B cell (primary cell): ENCODE measurements at regions not wholly inside any gene's neighbourhood (a gene's known extent, or its start where the extent isn't known, plus 50 kb on each side); places are given as distances from the start of the nearest gene placed in this dataset.

Source experiments
- ATAC-seq: fragments of 200-7000 bp; cut with Tn5 transposase; one replicate; pipeline ENCODE4 v1.10.0; 2021; ENCODE audit warnings: low read depth, mild to moderate bottlenecking, moderate number of reproducible peaks, moderate library complexity
- CTCF ChIA-PET: fragments of 350-600 bp; sonication (Branson Sonifier 250); formaldehyde crosslinking; loops from one replicate; lab custom pipeline; 2021; ENCODE audit warnings: antibody characterized with exemption, inconsistent platforms; lab: Charles Lee
- POLR2A ChIA-PET: fragments of 350-600 bp; sonication (Branson Sonifier 250); formaldehyde crosslinking; loops from one replicate; lab custom pipeline; 2021; ENCODE audit warnings: antibody characterized with exemption; lab: Charles Lee
- DNase-seq: peaks from one replicate; pipeline ENCODE4 v3.0.0; 2013
- H2AFZ ChIP-seq: 2 replicates; pipeline ENCODE4 v1.6.1; 2012; ENCODE audit warnings: mild to moderate bottlenecking, low read depth, low read length; ENCODE audit not compliant: insufficient read depth, poor library complexity, severe bottlenecking
- H3K27ac ChIP-seq, 2 donors: 1 replicate in 1 of 2; 2 replicates in 1 of 2; pipeline ENCODE4 v1.5.1; 2012 to 2013; ENCODE audit warnings: low read length in 2 of 2, mild to moderate bottlenecking in 2 of 2, moderate library complexity in 1 of 2
- H3K27me3 ChIP-seq, 4 experiments: fragments of 200-600 bp in 1 of 4; sonication (generic) in 1 of 4; replicated peaks in 1 of 4; 1 replicate in 2 of 4; 2 replicates in 2 of 4; pipeline versions ENCODE4 v1.6.1 to v1.7.0; 2013 to 2016; ENCODE audit warnings: low read length in 3 of 4, mild to moderate bottlenecking in 2 of 4, mixed read lengths in 1 of 4, moderate library complexity in 1 of 4; ENCODE audit not compliant: insufficient read depth in 4 of 4, control insufficient read depth in 3 of 4; ENCODE audit errors: control extremely low read depth in 1 of 4
- H3K36me3 ChIP-seq, 2 experiments: replicated peaks in 1 of 2; 1 replicate in 1 of 2; 2 replicates in 1 of 2; pipeline versions ENCODE4 v1.6.1 to v1.7.1; 2013; ENCODE audit warnings: low read length in 1 of 2; ENCODE audit not compliant: insufficient read depth in 2 of 2, control insufficient read depth in 1 of 2; ENCODE audit errors: control extremely low read depth in 1 of 2, extremely low read depth in 1 of 2
- H3K4me1 ChIP-seq, 2 donors: fragments of 200-600 bp in 1 of 2; sonication (generic) in 1 of 2; 1 replicate in 1 of 2; 2 replicates in 1 of 2; pipeline versions ENCODE4 v1.5.1 to v1.6.1; 2013 to 2017; ENCODE audit warnings: low read length in 2 of 2; ENCODE audit not compliant: control insufficient read depth in 2 of 2, insufficient read depth in 2 of 2
- H3K4me2 ChIP-seq: replicated peaks from 2 replicates; pipeline ENCODE3; 2012; ENCODE audit warnings: mild to moderate bottlenecking, low read depth, low read length; ENCODE audit not compliant: poor library complexity, severe bottlenecking
- H3K4me3 ChIP-seq, 5 experiments: fragments of 200-600 bp in 1 of 5; sonication (generic) in 1 of 5; 1 replicate in 3 of 5; 2 replicates in 2 of 5; pipeline versions ENCODE4 v1.5.1 to v1.7.0; 2011 to 2016; ENCODE audit warnings: low read length in 4 of 5, mild to moderate bottlenecking in 4 of 5, low read depth in 2 of 5, control low read depth in 1 of 5, moderate library complexity in 1 of 5; ENCODE audit not compliant: insufficient read depth in 1 of 5; ENCODE audit errors: control extremely low read depth in 1 of 5, extremely low read depth in 1 of 5
- H3K79me2 ChIP-seq: fragments of 200-600 bp; sonication (generic); one replicate; pipeline ENCODE4 v1.6.0; 2016; ENCODE audit warnings: low read length; ENCODE audit not compliant: control insufficient read depth, insufficient read depth
- H3K9ac ChIP-seq: fragments of 200-600 bp; sonication (generic); 2 replicates; pipeline ENCODE4 v1.6.1; 2017; ENCODE audit warnings: mild to moderate bottlenecking, low read length, moderate library complexity
- H3K9me3 ChIP-seq, 3 donors: one replicate each; pipeline versions ENCODE4 v1.6.1 to v1.7.1; 2013; ENCODE audit warnings: low read length in 2 of 3; ENCODE audit not compliant: control insufficient read depth in 2 of 3, insufficient read depth in 1 of 3; ENCODE audit errors: control extremely low read depth in 1 of 3
- H4K20me1 ChIP-seq: 2 replicates; pipeline ENCODE4 v1.6.0; 2012; ENCODE audit warnings: mild to moderate bottlenecking, low read length; ENCODE audit not compliant: insufficient read depth, control insufficient read depth, poor library complexity, severe bottlenecking
- H3K27ac Mint-ChIP-seq: one replicate; pipeline ENCODE4 v1.8.0; 2021; ENCODE audit warnings: mixed read lengths
- H3K27me3 Mint-ChIP-seq: one replicate; pipeline ENCODE4 v1.8.0; 2021; ENCODE audit warnings: mixed read lengths
- H3K4me1 Mint-ChIP-seq: one replicate; pipeline ENCODE4 v1.8.0; 2021; ENCODE audit warnings: mixed read lengths
- H3K4me3 Mint-ChIP-seq: one replicate; pipeline ENCODE4 v1.8.0; 2021; ENCODE audit warnings: mixed read lengths
- H3K9me3 Mint-ChIP-seq: one replicate; pipeline ENCODE4 v1.8.0; 2022; ENCODE audit warnings: mixed read lengths; ENCODE audit not compliant: insufficient read depth
- EZH2 ChIP-seq: IDR thresholded peaks from 2 replicates; pipeline ENCODE4 v1.6.1; 2012; ENCODE audit warnings: borderline replicate concordance, low read depth, mild to moderate bottlenecking, moderate library complexity, low read length; ENCODE audit not compliant: insufficient read depth, poor library complexity, severe bottlenecking
- WGBS: methylation state at CpG from one replicate; pipeline ENCODE4 v1.1.5; 2013; ENCODE audit warnings: missing lambda C conversion rate; ENCODE audit not compliant: insufficient coverage; 5-methylcytosine and 5-hydroxymethylcytosine counted together
- intact Hi-C: fragments of 100-400 bp; cut with micrococcal nuclease; formaldehyde crosslinking; loops from one replicate; pipeline ENCODE4 v1.10.0; 2022
- TF ChIP-seq, protein P1 (sequence below): fragments of 200-600 bp; IDR thresholded peaks from one replicate; pipeline ENCODE4 v1.8.0; 2022; ENCODE audit warnings: antibody characterized with exemption, mild to moderate bottlenecking

DNA sequence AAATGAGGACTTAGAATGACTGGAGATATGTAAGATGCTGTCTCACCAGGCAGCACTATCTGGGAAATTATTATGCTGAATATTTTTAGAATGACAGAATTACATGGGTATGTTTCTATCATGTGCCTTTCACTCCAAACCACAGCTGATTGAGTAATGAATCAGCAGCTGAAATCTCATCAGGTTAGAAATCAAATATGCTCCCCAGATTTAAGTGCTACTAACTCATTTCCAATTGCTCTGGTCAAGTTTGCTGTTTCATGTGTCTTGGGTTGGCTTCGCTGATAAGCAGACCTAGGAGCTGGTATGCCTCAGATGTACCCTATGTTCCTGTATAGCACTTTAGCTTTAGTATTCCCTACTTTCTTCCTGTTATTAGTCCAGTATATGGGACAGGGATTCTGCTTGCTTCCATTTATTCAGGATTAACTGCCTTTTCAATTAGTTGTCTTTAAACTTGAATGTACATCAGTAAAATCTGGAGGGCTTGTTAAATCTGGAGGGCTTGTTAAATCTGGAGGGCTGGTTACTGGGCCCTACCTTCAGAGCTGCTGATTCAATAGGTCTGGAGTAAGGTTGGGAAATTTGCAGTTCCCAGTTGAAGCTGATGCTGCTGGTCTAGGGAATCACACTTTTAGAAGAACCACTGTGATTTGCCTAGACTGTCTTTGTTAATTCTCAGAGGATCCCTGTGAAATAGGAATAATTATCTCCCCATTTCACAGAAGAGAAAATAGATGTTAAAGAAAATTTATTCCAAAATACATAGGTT is 172.9 kb downstream of the DKK1 start:
- Mint-ChIP-seq H3K27me3 (no peaks in the 10 kb centered on the region), H3K27ac (no peak overlapping the region), H3K4me1 (peaks cover 10% of the 10 kb centered on the region), H3K4me3 (no peak overlapping the region), H3K9me3 (no peaks in the 10 kb centered on the region)
- Histone ChIP-seq H3K9me3 (no peaks in the 10 kb centered on the region), H4K20me1 (no peaks in the 10 kb centered on the region), H2AFZ (no peak overlapping the region), H3K27me3 (no peaks in the 10 kb centered on the region), H3K4me1 (peaks cover 0 to 5% of the 10 kb centered on the region in 2 donors), H3K36me3 (no peaks in the 10 kb centered on the region), H3K27ac (no peak overlapping the region), H3K9ac (no peak overlapping the region), H3K4me2 (no peak overlapping the region), H3K79me2 (no peaks in the 10 kb centered on the region), H3K4me3 (no peak overlapping the region)
- TF ChIP-seq, protein P1, sequence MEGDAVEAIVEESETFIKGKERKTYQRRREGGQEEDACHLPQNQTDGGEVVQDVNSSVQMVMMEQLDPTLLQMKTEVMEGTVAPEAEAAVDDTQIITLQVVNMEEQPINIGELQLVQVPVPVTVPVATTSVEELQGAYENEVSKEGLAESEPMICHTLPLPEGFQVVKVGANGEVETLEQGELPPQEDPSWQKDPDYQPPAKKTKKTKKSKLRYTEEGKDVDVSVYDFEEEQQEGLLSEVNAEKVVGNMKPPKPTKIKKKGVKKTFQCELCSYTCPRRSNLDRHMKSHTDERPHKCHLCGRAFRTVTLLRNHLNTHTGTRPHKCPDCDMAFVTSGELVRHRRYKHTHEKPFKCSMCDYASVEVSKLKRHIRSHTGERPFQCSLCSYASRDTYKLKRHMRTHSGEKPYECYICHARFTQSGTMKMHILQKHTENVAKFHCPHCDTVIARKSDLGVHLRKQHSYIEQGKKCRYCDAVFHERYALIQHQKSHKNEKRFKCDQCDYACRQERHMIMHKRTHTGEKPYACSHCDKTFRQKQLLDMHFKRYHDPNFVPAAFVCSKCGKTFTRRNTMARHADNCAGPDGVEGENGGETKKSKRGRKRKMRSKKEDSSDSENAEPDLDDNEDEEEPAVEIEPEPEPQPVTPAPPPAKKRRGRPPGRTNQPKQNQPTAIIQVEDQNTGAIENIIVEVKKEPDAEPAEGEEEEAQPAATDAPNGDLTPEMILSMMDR: no peak
- no peak for TF ChIP-seq EZH2
- ATAC-seq (no peak), DNase-seq (no peak)
- POLR2A ChIA-PET: no interaction called here
- WGBS: no CpG with 5 or more reads among the region's 1 CpG
- intact Hi-C loops: loop anchor here (5.0 kb wide), 1 partner anchor 1485 kb away; no protein-coding TSS in a partner anchor
- CTCF ChIA-PET: interaction anchor here (1.1 to 5.3 kb wide), 3 partner anchors 179 to 1485 kb away, joined by 3 to 46 read pairs (median 3); no protein-coding TSS in a partner anchor
